GM21737 (cell line): ENCODE measurements at regions not wholly inside any gene's neighbourhood (a gene's known extent, or its start where the extent isn't known, plus 50 kb on each side); places are given as distances from the start of the nearest gene placed in this dataset.

Source experiments
- ATAC-seq: cut with Tn5 transposase; IDR thresholded peaks from one replicate; pipeline ENCODE4 v1.9.1; 2021; ENCODE audit warnings: mild to moderate bottlenecking, moderate library complexity; ENCODE audit not compliant: unreplicated experiment

- ATAC-seq = no peak
Observed at GRCh38 chr5:175056831-175057230, 332.4 kb downstream of the MSX2 start.

- no peak for ATAC-seq
Observed at GRCh38 chr5:175054243-175054642, 329.9 kb downstream of the MSX2 start.

- ATAC-seq = no peak
Observed at GRCh38 chr5:175052351-175052750, 328.0 kb downstream of the MSX2 start.

GRCh38 chr5:175047048-175047447 lies 322.7 kb downstream of the MSX2 start:
- no peak for ATAC-seq

- no peak for ATAC-seq
Observed at GRCh38 chr5:175045820-175046219, 321.4 kb downstream of the MSX2 start.

GRCh38 chr5:175037820-175038219 lies 313.4 kb downstream of the MSX2 start:
- ATAC-seq = no peak

- no peak for ATAC-seq
Observed at GRCh38 chr5:175035882-175036533, 311.6 kb downstream of the MSX2 start.

- ATAC-seq = no peak
Observed at GRCh38 chr5:175034924-175035323, 310.5 kb downstream of the MSX2 start.

GRCh38 chr5:175032741-175033151 lies 308.4 kb downstream of the MSX2 start:
- ATAC-seq = no peak

GRCh38 chr5:175032013-175032412 lies 307.6 kb downstream of the MSX2 start:
- no peak for ATAC-seq

- ATAC-seq = no peak
Observed at GRCh38 chr5:175027390-175027789, 303.0 kb downstream of the MSX2 start.

- ATAC-seq = no peak
Observed at GRCh38 chr5:175025077-175025476, 300.7 kb downstream of the MSX2 start.

- no peak for ATAC-seq
Observed at GRCh38 chr5:175021841-175022625, 297.7 kb downstream of the MSX2 start.

GRCh38 chr5:175021321-175021720 lies 296.9 kb downstream of the MSX2 start:
- ATAC-seq = no peak

GRCh38 chr5:175015028-175015685 lies 290.8 kb downstream of the MSX2 start:
- no peak for ATAC-seq

GRCh38 chr5:175013251-175013650 lies 288.9 kb downstream of the MSX2 start:
- ATAC-seq = no peak

- no peak for ATAC-seq
Observed at GRCh38 chr5:175012267-175012666, 287.9 kb downstream of the MSX2 start.

- no peak for ATAC-seq
Observed at GRCh38 chr5:175003531-175003930, 279.1 kb downstream of the MSX2 start.

- ATAC-seq = no peak
Observed at GRCh38 chr5:175001876-175002645, 277.7 kb downstream of the MSX2 start.

GRCh38 chr5:175001311-175001710 lies 276.9 kb downstream of the MSX2 start:
- no peak for ATAC-seq

- ATAC-seq = no peak
Observed at GRCh38 chr5:174999581-174999980, 275.2 kb downstream of the MSX2 start.
